ENCODE measurements at regions not wholly inside any gene's neighbourhood (a gene's known extent, or its start where the extent isn't known, plus 50 kb on each side); places are given as distances from the start of the nearest gene placed in this dataset.

DNA sequence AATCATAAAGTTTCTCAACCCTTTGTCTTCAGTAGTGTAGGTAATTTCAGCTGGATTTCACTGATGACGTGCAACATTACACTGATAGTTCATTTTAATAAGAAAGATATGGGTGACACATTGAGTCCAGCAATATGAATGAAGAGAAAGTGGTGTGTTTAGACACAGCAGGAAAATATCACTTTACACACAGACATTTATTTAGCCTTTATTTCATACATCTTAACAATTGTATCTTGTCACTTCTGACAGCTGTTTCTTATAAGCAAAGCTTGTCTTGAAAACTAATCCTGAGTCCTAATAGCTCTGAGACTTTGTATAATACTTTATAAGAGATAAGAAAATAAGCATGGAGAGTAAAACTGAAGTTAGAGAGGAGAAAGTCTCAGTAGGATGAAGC lies 720.5 kb upstream of the NUDT12 start:
- no peaks in the 10 kb centered on the region for H4K20me1 ChIP-seq (ENCODE audit: insufficient read depth, low read length)
- ChIA-PET CTCF (ENCODE audit: unreplicated experiment) (no interaction called here), POLR2A (interaction anchor here (0.6 kb wide), 1 partner anchor 47 kb away, joined by 5 read pairs; no protein-coding TSS in a partner anchor)
- no peaks in the 10 kb centered on the region for H3K4me1 ChIP-seq (ENCODE audit: insufficient read depth, low read length, poor library complexity, severe bottlenecking)
- H3K9me2 ChIP-seq (ENCODE audit: insufficient read depth, low read length) = no peaks in the 10 kb centered on the region
- no peaks in the 10 kb centered on the region for H3K9me3 ChIP-seq (ENCODE audit: low read length)
- TF ChIP-seq, protein P1, sequence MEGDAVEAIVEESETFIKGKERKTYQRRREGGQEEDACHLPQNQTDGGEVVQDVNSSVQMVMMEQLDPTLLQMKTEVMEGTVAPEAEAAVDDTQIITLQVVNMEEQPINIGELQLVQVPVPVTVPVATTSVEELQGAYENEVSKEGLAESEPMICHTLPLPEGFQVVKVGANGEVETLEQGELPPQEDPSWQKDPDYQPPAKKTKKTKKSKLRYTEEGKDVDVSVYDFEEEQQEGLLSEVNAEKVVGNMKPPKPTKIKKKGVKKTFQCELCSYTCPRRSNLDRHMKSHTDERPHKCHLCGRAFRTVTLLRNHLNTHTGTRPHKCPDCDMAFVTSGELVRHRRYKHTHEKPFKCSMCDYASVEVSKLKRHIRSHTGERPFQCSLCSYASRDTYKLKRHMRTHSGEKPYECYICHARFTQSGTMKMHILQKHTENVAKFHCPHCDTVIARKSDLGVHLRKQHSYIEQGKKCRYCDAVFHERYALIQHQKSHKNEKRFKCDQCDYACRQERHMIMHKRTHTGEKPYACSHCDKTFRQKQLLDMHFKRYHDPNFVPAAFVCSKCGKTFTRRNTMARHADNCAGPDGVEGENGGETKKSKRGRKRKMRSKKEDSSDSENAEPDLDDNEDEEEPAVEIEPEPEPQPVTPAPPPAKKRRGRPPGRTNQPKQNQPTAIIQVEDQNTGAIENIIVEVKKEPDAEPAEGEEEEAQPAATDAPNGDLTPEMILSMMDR (conservative IDR thresholded peaks at IDR 0.05; ENCODE audit: low read length) = no peak
- no peak for TF ChIP-seq EZH2phosphoT487 (IDR thresholded peaks at IDR 0.05; ENCODE audit: borderline replicate concordance, low read depth, low read length)
- no peak overlapping the region for H3K4me3 ChIP-seq (ENCODE audit: low read depth, low read length, poor library complexity, severe bottlenecking)
- H3K4me2 ChIP-seq (ENCODE audit: low read length) = no peak overlapping the region
- H2AFZ ChIP-seq (ENCODE audit: low read length) = no peak overlapping the region
- no peak for DNase-seq (ENCODE audit: low spot score)
- H3K36me3 ChIP-seq (ENCODE audit: insufficient read depth, low read length) = no peaks in the 10 kb centered on the region
- no peak overlapping the region for H3K27ac ChIP-seq (ENCODE audit: low read depth, low read length, poor library complexity, severe bottlenecking)
- no TSS peak for BruUV-seq (replicated peaks)
- intact Hi-C loops (cut with micrococcal nuclease; ENCODE audit: unreplicated experiment) = no loop called here
- no peaks in the 10 kb centered on the region for H3K79me2 ChIP-seq (ENCODE audit: insufficient read depth, low read depth, low read length)

DNA sequence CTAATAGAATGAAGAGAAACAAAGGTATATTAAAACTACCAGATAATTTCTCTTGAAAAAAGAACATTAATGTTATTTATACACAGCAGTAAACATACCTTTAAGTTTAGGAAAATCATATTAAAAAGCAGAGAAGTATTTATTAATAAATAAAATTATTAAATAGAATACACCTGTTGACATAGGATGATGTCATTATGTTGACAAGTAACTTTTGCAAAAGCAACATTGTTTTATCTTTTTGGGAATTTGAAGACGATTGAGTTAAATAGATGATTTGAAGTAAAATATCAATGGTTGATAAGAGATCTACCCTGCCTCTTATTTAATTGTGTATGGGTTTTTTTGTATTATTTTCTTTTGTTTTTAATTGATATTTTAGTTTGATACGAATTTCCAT lies 711.1 kb upstream of the NUDT12 start:
- no TSS peak for BruUV-seq (replicated peaks)
- Histone ChIP-seq H2AFZ (ENCODE audit: low read length) (no peak overlapping the region), H3K27ac (ENCODE audit: low read depth, low read length, poor library complexity, severe bottlenecking) (no peak overlapping the region), H3K9me3 (ENCODE audit: low read length) (no peaks in the 10 kb centered on the region), H3K4me2 (ENCODE audit: low read length) (no peak overlapping the region), H3K36me3 (ENCODE audit: insufficient read depth, low read length) (no peaks in the 10 kb centered on the region), H3K79me2 (ENCODE audit: insufficient read depth, low read depth, low read length) (no peaks in the 10 kb centered on the region), H4K20me1 (ENCODE audit: insufficient read depth, low read length) (no peaks in the 10 kb centered on the region), H3K4me1 (ENCODE audit: insufficient read depth, low read length, poor library complexity, severe bottlenecking) (no peaks in the 10 kb centered on the region), H3K9me2 (ENCODE audit: insufficient read depth, low read length) (no peaks in the 10 kb centered on the region), H3K4me3 (ENCODE audit: low read depth, low read length, poor library complexity, severe bottlenecking) (no peak overlapping the region)
- no peak for DNase-seq (ENCODE audit: low spot score)
- POLR2A ChIA-PET = no interaction called here
- TF ChIP-seq, protein P1 (conservative IDR thresholded peaks at IDR 0.05; ENCODE audit: low read length) = no peak
- no peak for TF ChIP-seq EZH2phosphoT487 (IDR thresholded peaks at IDR 0.05; ENCODE audit: borderline replicate concordance, low read depth, low read length)
- intact Hi-C loops (cut with micrococcal nuclease; ENCODE audit: unreplicated experiment) = no loop called here
- CTCF ChIA-PET (ENCODE audit: unreplicated experiment) = no interaction called here

DNA sequence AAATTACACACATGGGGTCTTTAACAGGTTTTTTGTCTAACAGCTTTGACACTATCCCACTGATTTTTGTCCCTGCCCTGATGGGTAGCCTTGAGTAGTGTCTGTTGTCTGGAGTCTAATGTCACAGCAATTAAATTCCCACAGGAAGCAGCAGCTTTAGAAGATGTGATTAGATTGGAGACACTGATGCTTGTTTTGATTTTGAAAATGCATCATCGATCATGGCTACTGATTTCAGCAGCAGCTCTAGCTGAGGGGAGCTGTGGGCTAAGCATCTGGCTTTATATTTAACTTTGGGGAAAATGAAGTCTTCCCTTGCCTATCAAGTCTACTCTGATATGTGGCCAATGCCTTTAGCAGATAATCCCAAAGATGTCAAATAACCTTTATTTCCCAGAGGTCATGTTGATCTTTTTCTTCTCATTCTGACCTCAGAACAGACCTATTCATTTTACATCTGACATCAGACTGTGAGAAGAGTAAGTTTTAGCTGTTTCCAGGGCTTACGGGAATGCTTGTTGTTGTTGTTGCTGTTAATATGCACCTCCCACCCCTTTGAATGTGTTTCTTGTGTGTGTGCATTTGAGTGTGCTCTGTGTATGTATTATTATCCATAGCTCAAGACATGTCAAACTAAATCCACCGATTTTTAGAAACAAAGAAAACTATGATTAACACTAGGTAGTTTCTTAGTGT lies 704.9 kb upstream of the NUDT12 start:
- no TSS peak for BruUV-seq (replicated peaks)
- Histone ChIP-seq H3K36me3 (ENCODE audit: insufficient read depth, low read length) (no peaks in the 10 kb centered on the region), H3K9me3 (ENCODE audit: low read length) (no peaks in the 10 kb centered on the region), H3K79me2 (ENCODE audit: insufficient read depth, low read depth, low read length) (no peaks in the 10 kb centered on the region), H3K4me1 (ENCODE audit: insufficient read depth, low read length, poor library complexity, severe bottlenecking) (no peaks in the 10 kb centered on the region), H4K20me1 (ENCODE audit: insufficient read depth, low read length) (no peaks in the 10 kb centered on the region), H3K4me3 (ENCODE audit: low read depth, low read length, poor library complexity, severe bottlenecking) (no peak overlapping the region), H3K4me2 (ENCODE audit: low read length) (no peak overlapping the region), H3K9me2 (ENCODE audit: insufficient read depth, low read length) (no peaks in the 10 kb centered on the region), H2AFZ (ENCODE audit: low read length) (no peak overlapping the region), H3K27ac (ENCODE audit: low read depth, low read length, poor library complexity, severe bottlenecking) (no peak overlapping the region)
- CTCF ChIA-PET (ENCODE audit: unreplicated experiment) = no interaction called here
- POLR2A ChIA-PET = interaction anchor here (1.2 to 1.8 kb wide), 3 partner anchors 8 to 14 kb away, joined by 3 to 6 read pairs (median 3); no protein-coding TSS in a partner anchor
- DNase-seq (ENCODE audit: low spot score) = no peak
- TF ChIP-seq, protein P1 (conservative IDR thresholded peaks at IDR 0.05; ENCODE audit: low read length) = no peak
- TF ChIP-seq EZH2phosphoT487 (IDR thresholded peaks at IDR 0.05; ENCODE audit: borderline replicate concordance, low read depth, low read length) = no peak
- intact Hi-C loops (cut with micrococcal nuclease; ENCODE audit: unreplicated experiment) = no loop called here
